GM19397 (cell line): ENCODE measurements at regions not wholly inside any gene's neighbourhood (a gene's known extent, or its start where the extent isn't known, plus 50 kb on each side); places are given as distances from the start of the nearest gene placed in this dataset.

Experiments used
- ATAC-seq: cut with Tn5 transposase; IDR thresholded peaks from one replicate; pipeline ENCODE4 v1.9.1; 2021; ENCODE audit warnings: mild to moderate bottlenecking, moderate library complexity; ENCODE audit not compliant: unreplicated experiment

DNA sequence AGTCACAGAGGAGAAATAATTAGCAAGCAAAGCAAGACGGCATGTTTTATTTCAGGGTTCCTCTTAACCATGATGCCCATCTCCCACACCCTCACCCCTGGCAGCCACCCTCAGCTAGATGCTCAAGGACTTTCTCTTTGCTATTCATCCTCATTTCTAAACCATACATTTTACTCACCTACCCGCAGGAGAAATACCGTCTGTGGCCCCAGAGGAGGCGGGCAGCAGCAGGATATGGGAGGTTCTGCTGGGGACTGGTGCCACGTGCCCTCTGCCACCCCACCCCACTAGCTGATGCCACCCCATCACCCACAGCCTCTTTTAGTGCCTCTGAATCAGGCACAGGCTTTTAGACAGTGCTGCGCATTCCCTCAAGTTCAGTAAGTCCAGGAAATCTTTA, 168.7 kb upstream of the ITGB1 start:
- ATAC-seq = no peak

DNA sequence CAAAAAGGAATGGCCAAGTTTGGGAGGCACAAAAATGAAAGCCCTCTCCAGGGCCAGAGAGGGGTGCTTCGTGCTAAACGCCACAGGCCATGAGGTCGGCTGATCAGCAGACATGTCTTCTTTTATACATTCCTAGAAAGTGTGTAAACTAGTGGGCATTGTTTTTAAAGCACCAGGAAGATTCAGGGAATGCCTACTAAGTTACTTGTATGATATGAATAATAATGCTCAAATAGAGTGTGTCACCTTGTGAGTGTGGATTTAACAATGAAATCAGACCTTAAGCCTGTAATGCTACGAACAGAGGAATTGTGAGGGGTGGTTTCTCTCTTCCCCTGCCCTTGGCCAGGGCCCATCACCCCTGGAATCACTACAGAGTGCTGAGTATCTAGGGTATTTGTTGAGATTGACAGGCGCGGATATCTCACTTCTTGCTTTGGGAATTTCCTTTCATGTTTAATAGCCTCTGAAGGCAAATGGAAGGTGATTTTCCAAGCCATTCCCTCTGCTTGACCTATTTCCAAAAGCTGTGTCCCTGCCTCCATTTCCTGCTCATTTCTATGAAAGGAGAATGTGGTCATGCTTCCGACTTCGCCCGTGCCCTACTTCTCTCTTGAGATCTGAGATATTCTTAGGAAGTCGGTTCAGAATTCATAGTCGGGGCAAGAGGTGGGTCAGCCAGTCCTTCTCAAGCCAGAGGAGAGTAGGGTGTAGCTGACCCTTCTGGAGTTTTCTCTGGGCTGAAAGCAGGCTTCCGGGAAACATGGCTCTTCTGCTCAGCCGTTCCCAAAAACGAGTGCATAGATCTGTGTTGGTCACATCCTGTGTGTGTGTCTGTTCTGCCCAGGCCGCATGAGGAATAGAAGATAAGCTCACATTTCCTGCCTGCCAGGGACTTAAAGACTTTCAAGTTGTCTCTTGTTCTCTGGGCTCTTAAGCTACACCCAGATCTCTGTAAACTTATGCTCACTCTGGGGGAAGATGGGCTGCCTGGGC, 167.8 kb upstream of the ITGB1 start:
- no peak for ATAC-seq

DNA sequence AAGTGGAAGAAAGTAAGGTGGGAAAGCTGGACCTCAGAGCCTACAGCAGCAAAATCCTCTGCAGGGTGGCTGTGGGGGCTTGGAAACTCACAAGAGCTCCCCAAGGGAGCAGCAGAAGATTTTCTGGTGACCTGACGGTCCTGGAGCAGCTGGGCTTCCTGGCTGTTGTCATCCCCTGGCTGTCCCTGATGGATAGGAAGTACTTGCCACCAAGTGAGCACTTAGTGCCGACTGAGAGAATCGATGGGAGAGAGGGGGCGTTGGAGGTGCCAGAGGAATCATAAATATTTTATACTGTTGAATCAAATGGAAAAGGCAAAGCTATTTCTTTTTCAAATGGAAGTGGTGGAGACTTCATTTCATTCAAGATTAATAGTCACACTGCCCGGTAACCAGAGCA, 167.1 kb upstream of the ITGB1 start:
- no peak for ATAC-seq

DNA sequence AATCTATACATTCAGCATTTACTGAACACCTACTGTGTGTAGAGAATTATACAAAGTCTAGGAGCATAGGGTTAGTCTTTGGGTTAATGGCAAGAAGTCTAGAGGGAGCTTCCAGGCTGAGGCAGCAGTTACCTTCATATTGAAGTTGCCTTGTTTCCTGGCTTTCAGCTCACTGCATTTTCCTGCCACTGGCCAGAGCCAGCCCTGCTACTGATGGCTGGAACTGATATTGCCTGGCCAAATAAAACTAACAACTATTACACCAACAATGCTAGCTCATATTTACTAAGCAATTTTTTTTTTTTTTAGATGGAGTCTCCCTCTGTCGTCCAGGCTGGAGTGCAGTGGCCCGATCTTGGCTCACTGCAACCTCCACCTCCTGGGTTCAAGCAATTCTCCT, 165.7 kb upstream of the ITGB1 start:
- no peak for ATAC-seq

DNA sequence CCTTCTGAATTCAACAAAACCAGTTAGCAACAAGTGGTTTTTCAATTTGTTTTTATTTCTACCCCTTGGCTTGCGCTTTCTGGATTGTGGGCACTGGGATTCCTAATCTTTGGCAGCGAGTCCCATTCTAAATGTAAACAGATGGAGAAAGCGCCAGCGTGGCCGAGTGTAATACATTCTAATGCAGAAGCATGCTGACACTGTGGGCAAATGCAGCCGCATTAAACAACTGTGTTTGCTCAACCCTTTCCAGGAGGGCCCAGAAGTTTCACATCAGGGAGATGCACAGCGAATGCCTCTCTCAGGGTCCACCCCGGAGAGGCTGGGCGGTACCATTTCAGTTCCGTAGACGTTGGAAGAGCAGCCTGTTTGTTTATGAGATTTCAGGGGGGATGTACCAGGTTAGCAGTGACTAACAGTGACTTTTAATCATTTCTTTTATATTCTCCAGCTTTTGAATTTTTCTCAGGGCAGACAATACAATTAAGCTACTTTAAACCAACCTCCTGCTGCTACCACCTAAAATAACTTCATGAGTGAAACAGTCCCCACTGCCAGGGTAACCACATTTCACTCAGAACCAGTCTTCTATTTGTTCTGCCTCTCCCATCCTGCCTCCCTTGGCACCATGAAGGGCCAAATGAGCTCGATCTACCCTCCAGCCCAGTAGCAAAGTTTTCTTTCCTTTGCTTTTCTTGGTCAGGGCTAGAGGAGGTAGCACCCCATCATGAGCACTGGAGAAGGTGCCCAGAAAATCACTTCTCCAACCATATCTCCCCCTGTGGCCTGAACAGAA, 164.2 kb upstream of the ITGB1 start:
- no peak for ATAC-seq

DNA sequence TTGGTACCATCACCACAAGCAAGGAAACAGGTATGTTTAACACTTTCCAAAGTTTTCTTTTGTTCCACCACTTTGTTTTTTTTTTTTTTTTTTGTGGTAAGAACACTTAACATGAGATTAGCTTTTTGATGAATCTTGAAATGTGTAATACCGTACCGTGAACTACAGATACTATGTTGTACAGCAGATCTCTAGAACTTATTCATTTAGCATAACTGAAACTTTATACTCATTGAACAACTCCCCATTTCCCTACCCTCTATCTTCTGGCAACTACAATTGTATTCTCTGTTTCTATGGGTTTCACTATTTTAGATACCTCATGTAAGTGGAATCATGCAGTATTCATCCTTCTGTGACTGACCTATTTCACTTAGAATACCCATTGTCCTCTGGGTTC, 162.7 kb upstream of the ITGB1 start:
- ATAC-seq = no peak

DNA sequence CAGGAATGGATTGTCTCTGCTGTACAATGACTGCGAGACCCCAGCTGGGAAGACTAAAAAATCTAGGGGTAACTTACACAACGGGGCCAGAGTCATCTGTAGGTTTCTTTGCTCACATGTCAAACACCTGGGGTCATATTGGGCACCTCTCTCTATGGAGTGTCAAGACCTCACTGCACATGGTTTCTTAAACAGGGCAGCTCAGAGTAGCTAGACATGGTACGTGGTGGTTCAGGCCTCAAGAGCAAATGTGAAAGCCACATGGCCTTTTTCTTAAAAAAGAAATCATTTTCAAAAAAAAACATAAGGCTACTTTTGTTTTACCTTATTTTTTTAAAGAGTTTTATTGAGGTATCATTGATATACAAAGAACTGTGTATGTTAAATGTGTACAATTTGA, 162.2 kb upstream of the ITGB1 start:
- no peak for ATAC-seq

DNA sequence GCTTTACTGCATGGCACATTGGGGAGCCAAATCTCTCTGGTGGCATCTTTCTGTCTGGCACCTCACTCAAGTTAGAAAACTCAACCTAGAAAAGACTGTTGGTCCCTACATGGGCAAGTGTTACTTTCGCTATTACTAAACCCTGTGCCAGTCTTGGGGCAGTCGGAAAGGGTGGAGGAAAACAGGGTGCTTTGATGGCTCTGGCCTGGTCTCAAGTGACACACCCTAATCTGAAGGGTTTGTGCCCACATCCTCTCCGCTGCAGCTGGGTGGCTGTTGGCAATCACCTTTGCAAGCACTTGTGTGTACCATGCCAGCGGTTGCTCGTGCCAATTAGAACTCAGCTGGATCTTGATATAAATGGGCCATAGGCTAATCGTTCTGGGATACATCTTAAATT, 159.8 kb upstream of the ITGB1 start:
- no peak for ATAC-seq

DNA sequence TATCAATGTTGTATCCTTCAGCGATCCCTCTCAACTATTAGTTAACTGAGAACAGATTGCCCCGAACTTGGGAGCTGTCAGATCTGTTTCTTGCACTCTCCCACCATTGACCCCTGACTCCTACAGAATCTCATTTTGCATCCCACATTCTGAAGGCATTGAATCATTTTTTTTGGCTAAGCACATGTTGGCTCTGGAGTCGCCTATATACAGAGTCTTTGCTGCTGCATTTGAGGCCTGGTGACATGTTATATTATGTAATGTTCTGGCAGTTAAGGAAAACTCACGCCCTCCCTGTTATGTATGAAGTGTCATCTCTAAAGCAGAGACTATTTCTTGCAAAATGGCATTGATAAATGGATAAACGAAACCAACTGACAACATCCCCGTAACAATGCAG, 159.2 kb upstream of the ITGB1 start:
- ATAC-seq = no peak

DNA sequence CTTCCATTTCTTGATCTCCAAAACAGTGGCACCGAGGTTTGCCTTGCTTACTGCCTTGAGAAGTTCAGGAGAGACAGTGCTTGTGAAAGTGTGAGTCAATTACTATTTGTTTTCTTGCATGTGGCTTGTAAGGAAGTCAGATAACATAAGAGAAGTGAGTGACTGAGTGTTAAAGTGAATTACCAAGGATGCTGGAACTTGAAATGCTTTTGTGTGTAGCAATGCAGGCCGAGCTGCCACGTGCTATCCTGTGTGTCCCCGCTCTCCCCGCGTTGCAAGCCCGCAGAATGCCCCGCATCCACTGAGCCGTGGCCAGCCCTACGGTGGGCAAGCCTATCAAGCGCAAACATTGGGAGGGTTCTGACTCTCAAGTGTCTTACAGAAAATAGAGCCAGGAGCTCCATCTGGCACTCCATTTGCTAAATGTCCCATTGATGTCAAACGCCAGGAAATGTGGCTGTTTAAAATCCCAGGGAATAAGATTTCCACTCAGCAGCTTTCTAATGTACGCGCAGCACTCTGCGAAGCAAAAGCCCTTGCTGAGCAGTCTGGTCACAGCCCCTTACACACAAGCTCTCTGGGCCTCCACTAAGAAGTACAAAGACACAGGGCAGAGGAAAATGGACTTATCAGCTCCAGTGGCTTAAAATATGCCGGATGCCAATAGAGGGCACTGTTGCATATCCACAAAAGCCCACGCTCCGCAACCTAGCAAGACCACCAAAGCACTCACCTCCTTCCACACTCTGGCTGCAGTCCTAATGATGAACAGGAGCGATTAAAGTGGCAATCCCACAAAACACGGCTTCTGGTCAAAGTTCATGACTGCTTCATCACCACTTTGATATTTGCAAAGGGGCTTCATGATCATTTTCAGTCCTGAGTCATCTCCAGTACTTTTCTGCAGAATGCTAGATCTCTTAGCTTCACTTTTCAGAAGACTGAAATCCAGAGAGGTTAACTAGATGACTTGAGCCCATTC, 158.0 kb upstream of the ITGB1 start:
- no peak for ATAC-seq

DNA sequence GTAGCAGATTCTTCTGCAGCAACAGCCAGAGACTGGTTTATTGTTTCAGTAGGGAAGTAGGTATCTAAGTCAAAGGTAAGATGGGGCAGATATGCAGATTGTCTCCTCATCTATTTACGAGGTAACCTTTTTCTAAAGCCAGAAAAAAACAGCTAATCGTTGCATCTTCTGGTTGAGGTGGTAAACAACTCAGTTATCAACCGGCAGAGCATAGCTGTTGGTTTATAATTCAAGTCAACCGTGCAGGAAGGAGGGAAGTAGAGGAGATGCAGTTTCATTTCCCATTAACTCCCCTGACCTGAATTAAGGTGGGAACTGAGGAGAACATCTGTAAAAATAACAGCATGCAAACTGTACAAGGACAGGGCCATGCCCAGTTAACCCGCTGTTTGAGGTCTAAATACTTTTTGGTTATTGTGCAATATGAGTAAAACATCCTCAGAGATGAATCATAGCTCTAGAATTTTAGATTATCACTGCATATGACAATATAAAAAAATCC, 156.5 kb upstream of the ITGB1 start:
- no peak for ATAC-seq

DNA sequence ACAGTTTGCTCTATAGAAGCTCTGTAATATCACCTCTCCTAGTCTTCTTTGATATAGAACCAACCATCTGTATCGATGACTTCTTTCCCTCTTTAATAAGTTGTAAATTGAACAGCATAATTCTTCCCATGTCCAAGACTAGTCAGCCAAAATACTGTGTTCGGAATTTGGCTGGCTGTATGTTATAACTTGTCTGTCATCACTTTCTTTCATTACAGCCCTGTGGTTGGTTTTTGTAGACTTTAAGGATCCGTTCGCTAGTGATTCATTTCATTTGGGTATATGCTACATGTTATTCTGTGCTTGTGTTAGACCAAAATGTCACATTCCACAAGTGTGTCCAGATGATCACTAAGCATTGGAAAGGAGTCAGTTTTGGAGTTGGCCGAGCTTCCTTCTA, 155.4 kb upstream of the ITGB1 start:
- no peak for ATAC-seq

DNA sequence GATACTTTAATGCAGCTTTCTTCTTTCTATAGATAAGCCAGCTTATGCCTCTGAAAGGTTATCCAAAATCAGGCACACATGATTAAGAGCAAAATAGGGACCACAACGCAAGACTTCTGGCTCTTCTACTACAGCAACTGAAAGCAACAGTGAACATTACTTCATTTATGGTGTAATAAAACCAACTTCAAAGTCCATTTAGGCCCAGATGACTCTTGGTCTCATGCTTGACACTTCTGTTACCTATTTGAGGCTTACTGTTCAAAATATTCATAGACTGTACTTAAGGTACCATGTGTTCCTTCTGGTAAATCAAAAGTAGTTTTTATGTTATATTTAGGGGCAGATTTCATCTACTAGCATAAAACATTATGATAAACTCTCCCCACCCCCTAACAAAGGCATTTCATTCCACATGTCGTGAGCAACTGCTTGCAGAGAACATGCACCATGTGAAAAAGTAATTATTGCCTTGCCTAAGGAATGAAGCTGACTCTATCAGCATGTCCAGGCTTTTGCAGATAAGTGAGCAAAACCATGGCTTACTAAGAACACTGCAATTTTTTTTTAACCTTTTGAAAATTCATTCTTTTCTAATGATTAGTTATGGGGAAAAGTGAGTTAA, 154.9 kb upstream of the ITGB1 start:
- no peak for ATAC-seq

DNA sequence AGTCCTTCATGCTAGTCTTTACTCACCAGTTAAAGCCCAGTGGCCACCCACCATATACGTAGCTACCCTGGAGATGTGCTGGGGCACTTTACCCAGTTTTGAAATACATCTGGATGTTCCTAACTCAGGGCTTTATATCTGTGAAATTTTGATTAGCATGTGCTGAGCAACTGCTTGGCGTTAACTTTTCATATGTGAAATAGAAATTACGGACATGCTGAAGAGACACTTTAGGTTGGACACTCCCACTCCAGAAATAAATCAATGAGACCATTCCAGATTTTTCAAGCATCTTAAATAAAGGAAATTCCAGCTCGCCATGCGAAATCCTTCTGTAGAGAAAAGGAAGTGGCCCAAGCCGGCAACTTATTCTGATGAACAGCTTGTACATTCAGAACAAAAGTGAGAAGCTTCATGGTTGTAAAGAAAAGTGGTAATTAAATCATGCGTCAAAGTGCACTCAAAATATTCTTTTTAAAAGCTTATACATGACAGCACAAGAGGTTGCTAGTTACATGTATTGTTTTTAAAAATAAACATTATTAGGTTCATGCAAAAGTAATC, 153.5 kb upstream of the ITGB1 start:
- ATAC-seq = no peak

DNA sequence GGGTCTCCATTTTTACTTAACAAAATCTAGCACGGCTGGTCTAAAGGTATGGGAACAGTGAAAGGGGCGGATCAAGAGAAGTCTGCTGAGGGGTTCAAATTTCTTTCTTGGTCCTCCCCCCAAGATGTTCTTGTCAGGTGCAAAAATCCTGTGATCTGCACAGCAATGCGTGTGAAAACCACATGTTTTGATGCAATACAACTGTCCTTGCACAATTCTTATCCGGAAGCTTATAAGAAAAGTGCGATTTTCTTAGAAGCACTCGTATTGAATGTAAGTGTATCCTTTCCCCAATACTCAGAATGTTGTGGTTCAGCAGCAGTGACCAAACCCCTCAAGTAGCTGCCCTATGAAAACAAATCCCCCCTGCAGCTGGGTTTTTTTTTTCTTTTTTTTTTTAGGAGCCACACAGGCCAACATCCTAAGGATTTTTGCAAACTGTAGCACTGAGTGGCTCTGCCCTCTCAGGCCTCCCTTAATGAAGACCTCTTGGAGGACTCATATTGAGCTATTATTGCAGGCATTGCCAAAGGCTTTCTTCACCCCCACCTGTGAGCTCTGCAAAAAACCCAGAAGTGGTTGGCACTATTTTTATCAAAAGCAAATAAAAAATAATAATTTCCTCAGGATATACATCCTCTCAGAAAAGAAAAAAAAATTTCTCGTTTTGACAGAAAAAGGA, 151.9 kb upstream of the ITGB1 start:
- no peak for ATAC-seq

DNA sequence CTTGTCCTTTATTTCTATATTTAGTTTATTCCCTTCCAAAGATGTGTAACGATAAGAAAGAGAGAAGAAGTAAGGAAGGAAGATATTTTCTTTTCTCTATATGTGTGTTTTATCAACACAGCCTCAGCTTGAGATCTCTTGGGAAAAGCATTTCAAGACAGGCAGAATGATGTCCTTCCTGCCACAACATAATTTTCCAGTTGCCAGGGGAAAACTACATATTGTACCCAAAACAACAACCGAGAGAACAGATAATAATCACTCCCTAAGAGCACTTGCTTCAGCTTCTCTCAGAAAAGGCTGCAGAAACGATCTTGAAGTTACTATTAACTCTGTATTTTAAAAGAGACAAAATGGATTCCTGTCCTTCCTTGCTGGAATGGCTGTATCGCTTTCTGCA, 151.4 kb upstream of the ITGB1 start:
- ATAC-seq = no peak

DNA sequence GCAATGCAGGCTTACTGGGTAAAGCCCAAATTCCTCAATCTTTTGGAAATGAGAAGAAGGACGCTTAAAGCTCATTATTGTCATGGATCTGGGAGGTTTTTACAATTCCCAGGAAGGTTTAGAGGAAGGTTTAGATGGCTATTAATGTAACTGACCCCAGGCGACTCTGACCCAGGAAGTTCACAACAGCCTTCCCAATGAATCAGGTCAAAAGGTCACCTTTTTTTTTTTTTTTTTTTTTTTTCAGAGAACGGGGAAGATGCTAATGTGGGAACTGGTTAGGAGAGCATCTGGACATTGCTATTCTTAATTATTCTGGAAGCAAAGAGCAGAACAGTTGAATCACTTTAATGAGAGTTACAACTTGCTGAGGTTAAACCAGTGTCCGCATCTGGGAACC, 149.9 kb upstream of the ITGB1 start:
- ATAC-seq = no peak

DNA sequence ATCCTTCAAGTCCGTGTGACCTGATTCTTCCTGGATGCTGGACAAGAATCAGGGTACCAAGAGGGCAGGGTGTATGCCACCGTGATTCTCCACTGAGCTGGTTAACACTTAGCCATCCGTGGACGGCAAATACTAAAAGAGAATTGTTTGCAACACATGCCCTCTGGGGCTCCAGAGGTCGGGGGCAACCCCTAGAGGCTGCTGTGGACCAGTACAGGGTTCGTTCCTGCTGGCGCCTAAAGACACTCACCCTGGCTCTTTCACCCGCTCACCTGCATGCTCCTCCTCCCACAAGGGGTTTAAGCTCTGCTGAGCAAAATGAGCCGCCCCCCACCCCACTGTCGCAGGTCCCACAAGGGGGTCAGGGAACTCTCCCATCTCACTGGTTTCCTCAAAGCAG, 148.7 kb upstream of the ITGB1 start:
- ATAC-seq = no peak

DNA sequence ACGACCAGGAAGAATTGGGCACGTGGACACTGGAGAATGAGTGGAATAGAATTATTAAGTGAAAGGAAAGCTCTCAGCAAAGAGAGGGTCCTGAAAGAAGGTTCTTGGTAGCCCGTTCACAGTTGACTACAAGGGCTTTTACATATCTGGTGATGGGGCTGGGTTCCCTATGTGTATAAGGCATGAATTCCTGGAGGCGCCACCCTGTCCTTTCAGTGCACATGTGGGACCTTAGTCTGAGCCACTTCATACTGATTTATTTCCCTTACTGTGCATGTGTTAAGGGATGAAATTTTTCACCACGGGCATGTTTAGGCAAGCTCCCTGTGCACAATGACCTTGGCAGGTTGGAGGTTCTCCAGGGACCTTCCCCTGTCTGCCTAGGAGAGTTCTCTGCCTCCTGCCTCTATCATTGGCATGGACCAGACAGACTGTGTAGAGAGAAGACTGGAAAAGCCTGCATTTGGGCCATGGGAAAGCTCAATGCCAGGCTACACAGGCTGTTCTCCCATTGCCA, 145.9 kb upstream of the ITGB1 start:
- no peak for ATAC-seq
